Upper lobe of left lung (tissue), 6 donors: ENCODE measurements at regions not wholly inside any gene's neighbourhood (a gene's known extent, or its start where the extent isn't known, plus 50 kb on each side); places are given as distances from the start of the nearest gene placed in this dataset.

Experiments used
- ATAC-seq, 2 donors: fragments of 200-7000 bp; cut with Tn5 transposase; one replicate each; pipeline ENCODE4 v1.9.1; 2022; ENCODE audit warnings: mild to moderate bottlenecking in 2 of 2, moderate library complexity in 2 of 2; ENCODE audit not compliant: low FRiP score in 2 of 2
- DNase-seq, 2 donors: peaks; one replicate each; pipeline ENCODE4 v3.0.0-alpha.2; 2019 to 2020
- H3K27ac ChIP-seq, 4 donors: fragments of 200-600 bp; sonication (generic); one replicate each; pipeline ENCODE4 v1.5.1; 2016 to 2019
- H3K27me3 ChIP-seq, 4 donors: fragments of 200-600 bp; sonication (generic); one replicate each; pipeline ENCODE4 v1.5.1; 2017 to 2019
- H3K36me3 ChIP-seq, 4 donors: fragments of 200-600 bp; sonication (generic); one replicate each; pipeline ENCODE4 v1.5.1; 2016 to 2019
- H3K4me1 ChIP-seq, 4 donors: fragments of 200-600 bp; sonication (generic); one replicate each; pipeline ENCODE4 v1.5.1; 2018 to 2019
- H3K4me3 ChIP-seq, 4 donors: fragments of 200-600 bp; sonication (generic); one replicate each; pipeline ENCODE4 v1.5.1; 2017 to 2019; ENCODE audit warnings: mild to moderate bottlenecking in 2 of 4, moderate library complexity in 1 of 4
- H3K9me3 ChIP-seq, 4 donors: fragments of 200-600 bp; sonication (generic); one replicate each; pipeline ENCODE4 v1.5.1; 2018 to 2019
- EP300 ChIP-seq, 4 donors: sonication (generic); formaldehyde crosslinking; IDR thresholded peaks; one replicate each; pipeline ENCODE4 v1.5.1; 2017; ENCODE audit warnings: antibody characterized with exemption in 4 of 4, control low read depth in 2 of 4
- POLR2A ChIP-seq, 4 donors: fragments of 450-650 bp; IDR thresholded peaks; one replicate each; pipeline ENCODE4 v1.5.1; 2016 to 2017; ENCODE audit warnings: antibody characterized with exemption in 4 of 4, mild to moderate bottlenecking in 2 of 4
- POLR2AphosphoS5 ChIP-seq, 2 donors: sonication (generic); formaldehyde crosslinking; IDR thresholded peaks; one replicate each; pipeline ENCODE4 v1.5.1; 2017; ENCODE audit warnings: antibody characterized with exemption in 2 of 2
- WGBS, 2 donors: methylation state at CpG; one replicate each; pipeline ENCODE4 v1.1.5; 2017 to 2018; 5-methylcytosine and 5-hydroxymethylcytosine counted together
- TF ChIP-seq, protein P1 (sequence below), 6 experiments: fragments of 450-650 bp in 4 of 6; fragments of 200-600 bp in 2 of 6; sonication (generic) in 2 of 6; IDR thresholded peaks; one replicate each; pipeline ENCODE4 v1.5.1; 2016 to 2019; ENCODE audit warnings: antibody characterized with exemption in 6 of 6
- donor health status: DM: no; HTN: no; CAD: no; lungs with moderate emphysema.
- donor health status: DM: no; HTN: yes; CAD: no; lungs with severe emphysema.

DNA sequence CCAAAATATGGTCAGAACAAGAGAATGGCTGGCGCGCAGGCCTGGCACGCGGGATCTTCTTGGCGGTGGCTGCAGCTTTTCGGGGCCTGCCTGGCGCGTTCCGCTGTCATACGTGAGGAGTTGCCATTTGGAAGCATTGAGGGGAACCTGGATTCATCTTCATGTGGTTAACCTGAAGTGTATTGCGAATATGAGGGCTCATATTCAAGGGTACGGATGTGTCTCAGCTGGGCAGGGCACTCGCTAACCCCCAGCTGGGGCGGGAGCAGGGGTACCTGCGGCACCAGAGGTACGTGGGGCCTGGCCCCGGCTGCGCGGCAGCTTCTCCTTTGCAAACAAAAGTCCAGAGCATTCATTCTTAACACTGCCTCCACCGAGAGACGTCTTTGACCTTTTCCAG is 605.6 kb downstream of the QKI start:
- H3K27ac ChIP-seq: no peak overlapping the region
- H3K4me3 ChIP-seq: no peak overlapping the region
- no peaks in the 10 kb centered on the region for H3K9me3 ChIP-seq
- TF ChIP-seq EP300 (IDR thresholded peaks at IDR 0.05): no peak
- TF ChIP-seq POLR2AphosphoS5 (IDR thresholded peaks at IDR 0.05): no peak
- TF ChIP-seq POLR2A (IDR thresholded peaks at IDR 0.05): no peak
- TF ChIP-seq, protein P1, sequence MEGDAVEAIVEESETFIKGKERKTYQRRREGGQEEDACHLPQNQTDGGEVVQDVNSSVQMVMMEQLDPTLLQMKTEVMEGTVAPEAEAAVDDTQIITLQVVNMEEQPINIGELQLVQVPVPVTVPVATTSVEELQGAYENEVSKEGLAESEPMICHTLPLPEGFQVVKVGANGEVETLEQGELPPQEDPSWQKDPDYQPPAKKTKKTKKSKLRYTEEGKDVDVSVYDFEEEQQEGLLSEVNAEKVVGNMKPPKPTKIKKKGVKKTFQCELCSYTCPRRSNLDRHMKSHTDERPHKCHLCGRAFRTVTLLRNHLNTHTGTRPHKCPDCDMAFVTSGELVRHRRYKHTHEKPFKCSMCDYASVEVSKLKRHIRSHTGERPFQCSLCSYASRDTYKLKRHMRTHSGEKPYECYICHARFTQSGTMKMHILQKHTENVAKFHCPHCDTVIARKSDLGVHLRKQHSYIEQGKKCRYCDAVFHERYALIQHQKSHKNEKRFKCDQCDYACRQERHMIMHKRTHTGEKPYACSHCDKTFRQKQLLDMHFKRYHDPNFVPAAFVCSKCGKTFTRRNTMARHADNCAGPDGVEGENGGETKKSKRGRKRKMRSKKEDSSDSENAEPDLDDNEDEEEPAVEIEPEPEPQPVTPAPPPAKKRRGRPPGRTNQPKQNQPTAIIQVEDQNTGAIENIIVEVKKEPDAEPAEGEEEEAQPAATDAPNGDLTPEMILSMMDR (IDR thresholded peaks at IDR 0.05): no peak
- no peaks in the 10 kb centered on the region for H3K36me3 ChIP-seq
- WGBS, 2 donors: 95 to 97% methylated on average over 21 of the region's 21 CpGs
- H3K4me1 ChIP-seq: no peaks in the 10 kb centered on the region
- H3K27me3 ChIP-seq: no peaks in the 10 kb centered on the region
- DNase-seq (peak in 1 of 2 donors; percentile 69), ATAC-seq (no peak)

DNA sequence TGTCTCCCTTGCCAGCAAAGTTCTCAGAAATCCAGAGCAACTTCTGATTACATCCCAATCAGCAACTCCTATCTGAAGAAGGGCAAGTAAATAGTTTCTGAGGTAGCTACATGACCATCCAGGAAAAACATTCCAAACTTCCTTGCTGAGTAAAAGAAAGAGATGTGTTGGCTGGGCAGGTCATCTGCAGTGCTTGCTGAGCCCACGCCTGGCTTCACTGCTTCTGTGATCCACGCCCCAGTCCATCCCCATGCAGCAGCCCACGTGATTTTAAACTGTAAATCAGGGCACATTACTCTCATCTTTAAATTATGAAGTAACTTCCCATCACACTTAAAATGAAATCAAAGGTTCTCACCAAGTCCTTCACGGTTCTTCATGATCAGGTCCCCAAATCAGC is 603.6 kb downstream of the QKI start:
- no peak for TF ChIP-seq EP300 (IDR thresholded peaks at IDR 0.05)
- Histone ChIP-seq H3K9me3 (no peaks in the 10 kb centered on the region), H3K36me3 (no peaks in the 10 kb centered on the region), H3K27ac (no peak overlapping the region), H3K4me1 (no peaks in the 10 kb centered on the region), H3K4me3 (no peak overlapping the region), H3K27me3 (no peaks in the 10 kb centered on the region)
- 85 to 87% methylated on average over 4 of the region's 4 CpGs for WGBS, 2 donors
- no peak for DNase-seq
- ATAC-seq: no peak

DNA sequence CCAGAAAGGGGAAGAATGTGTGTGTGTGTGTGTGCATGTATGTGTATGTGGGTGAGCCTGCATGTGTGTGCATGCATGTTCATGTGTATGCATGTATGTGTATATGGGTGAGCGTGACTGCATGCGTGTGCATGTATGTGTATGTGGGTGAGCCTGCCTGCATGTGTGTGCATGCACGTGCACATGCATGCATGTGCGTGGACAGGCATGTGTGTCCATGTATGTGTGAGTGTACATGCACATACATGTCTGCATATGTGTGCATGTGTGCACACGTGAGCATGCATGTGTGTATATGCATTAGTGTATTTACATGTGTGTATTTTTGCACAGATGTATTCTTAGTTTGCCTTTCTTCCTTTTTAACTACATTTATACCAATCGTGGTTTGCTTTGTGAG is 601.5 kb downstream of the QKI start:
- H3K9me3 ChIP-seq: no peaks in the 10 kb centered on the region
- H3K36me3 ChIP-seq: no peaks in the 10 kb centered on the region
- 90 to 94% methylated on average over 6 of the region's 6 CpGs for WGBS, 2 donors
- ATAC-seq (no peak), DNase-seq (no peak)
- H3K4me1 ChIP-seq: no peaks in the 10 kb centered on the region
- TF ChIP-seq, protein P1 (IDR thresholded peaks at IDR 0.05): no peak
- TF ChIP-seq POLR2AphosphoS5 (IDR thresholded peaks at IDR 0.05) (no peak), POLR2A (IDR thresholded peaks at IDR 0.05) (no peak), EP300 (IDR thresholded peaks at IDR 0.05) (no peak)
- H3K4me3 ChIP-seq: no peak overlapping the region
- H3K27me3 ChIP-seq: no peaks in the 10 kb centered on the region
- H3K27ac ChIP-seq: no peak overlapping the region

DNA sequence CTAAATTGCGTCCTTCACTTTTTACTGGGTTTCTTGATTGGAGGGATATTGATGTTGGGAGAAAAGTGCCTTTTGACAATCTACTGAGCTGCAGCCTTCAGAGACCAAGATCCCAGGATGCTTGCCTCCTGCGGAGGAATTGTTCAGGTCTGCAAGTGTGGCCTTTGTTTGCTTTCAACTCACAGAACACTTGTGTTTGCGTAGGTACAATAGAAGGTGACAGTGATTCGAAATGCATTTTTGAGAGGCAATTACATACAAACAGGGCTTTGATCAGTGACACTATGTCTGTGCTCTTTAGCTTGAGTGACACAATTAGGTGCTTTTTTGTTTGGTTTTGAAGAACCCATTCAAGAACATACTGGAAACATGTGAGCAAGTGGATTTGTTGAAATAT is 600.6 kb downstream of the QKI start:
- TF ChIP-seq, protein P1 (IDR thresholded peaks at IDR 0.05): no peak
- no peak for TF ChIP-seq EP300 (IDR thresholded peaks at IDR 0.05)
- TF ChIP-seq POLR2AphosphoS5 (IDR thresholded peaks at IDR 0.05): no peak
- no peak for TF ChIP-seq POLR2A (IDR thresholded peaks at IDR 0.05)
- ATAC-seq: no peak

DNA sequence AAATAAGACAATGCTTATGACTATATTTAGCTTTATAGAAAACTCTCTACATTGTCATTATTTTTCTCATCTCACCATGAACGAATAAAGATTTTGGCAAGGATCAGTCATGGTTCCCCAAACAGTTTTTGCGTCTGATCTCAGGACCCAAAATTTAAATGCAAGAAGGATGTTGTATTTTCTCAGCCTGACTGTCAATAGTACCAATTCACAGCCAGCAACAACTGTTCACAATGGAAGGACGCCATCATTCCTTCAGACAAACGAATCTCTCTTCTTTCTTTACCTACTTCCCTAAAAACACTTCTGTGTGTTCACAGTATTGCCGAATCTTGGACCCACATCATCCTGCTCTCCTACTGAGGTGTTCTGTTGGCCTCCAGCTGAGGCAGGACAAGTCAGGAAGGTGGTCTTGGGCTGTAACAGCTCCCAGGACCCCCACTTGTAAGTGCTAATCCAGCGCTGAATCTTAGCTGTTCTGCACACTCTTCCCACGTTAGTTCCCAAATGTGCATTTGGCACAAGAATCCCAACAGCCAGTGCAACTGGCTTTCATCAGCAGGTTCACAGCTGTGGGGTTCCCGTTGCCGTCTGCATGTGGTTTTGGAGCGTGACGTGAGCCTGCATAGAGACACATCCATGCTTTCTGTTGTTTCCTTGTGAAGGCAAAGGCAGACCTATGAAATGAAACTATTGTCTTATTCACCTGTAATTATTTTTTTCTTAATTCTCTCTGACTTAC is 600.0 kb downstream of the QKI start:
- no peak for ATAC-seq
- Histone ChIP-seq H3K4me3 (no peak overlapping the region), H3K9me3 (no peaks in the 10 kb centered on the region), H3K4me1 (no peaks in the 10 kb centered on the region), H3K36me3 (no peaks in the 10 kb centered on the region), H3K27me3 (no peaks in the 10 kb centered on the region), H3K27ac (no peak overlapping the region)
- TF ChIP-seq POLR2AphosphoS5 (IDR thresholded peaks at IDR 0.05) (no peak), EP300 (IDR thresholded peaks at IDR 0.05) (no peak), POLR2A (IDR thresholded peaks at IDR 0.05) (no peak)
- TF ChIP-seq, protein P1 (IDR thresholded peaks at IDR 0.05): no peak
- DNase-seq: no peak
- WGBS, 2 donors: 88 to 91% methylated on average over 11 of the region's 11 CpGs

More for the DNA sequence above, 600.6 kb downstream of the QKI start:
- Histone ChIP-seq H3K36me3 (no peaks in the 10 kb centered on the region), H3K4me3 (no peak overlapping the region), H3K9me3 (no peaks in the 10 kb centered on the region), H3K4me1 (no peaks in the 10 kb centered on the region), H3K27me3 (no peaks in the 10 kb centered on the region), H3K27ac (no peak overlapping the region)
- 80 to 83% methylated on average over 4 of the region's 4 CpGs for WGBS, 2 donors
- DNase-seq: no peak
